PC-3 (cell line): ENCODE measurements at regions not wholly inside any gene's neighbourhood (a gene's known extent, or its start where the extent isn't known, plus 50 kb on each side); places are given as distances from the start of the nearest gene placed in this dataset.

ENCODE experiments used
- CTCF ChIP-seq: fragments of 300-600 bp; sonication (generic); conservative IDR thresholded peaks from 2 replicates; pipeline ENCODE4 v1.5.1; 2017; ENCODE audit warnings: antibody characterized with exemption, low read depth, mild to moderate bottlenecking, low read length
- EZH2 ChIP-seq: fragments of 300-600 bp; sonication (generic); IDR thresholded peaks from one replicate; pipeline ENCODE4 v1.6.1; 2017; ENCODE audit warnings: antibody characterized with exemption, mild to moderate bottlenecking, low read length; ENCODE audit not compliant: unreplicated experiment
- EZH2phosphoT487 ChIP-seq: fragments of 300-600 bp; sonication (generic); IDR thresholded peaks from 2 replicates; pipeline ENCODE4 v1.6.1; 2018; ENCODE audit warnings: mild to moderate bottlenecking, antibody characterized with exemption, low read length, borderline replicate concordance

GRCh38 chr15:97604677-97605076, 355.8 kb upstream of the ARRDC4 start:
- no peak for TF ChIP-seq CTCF
- no peak for TF ChIP-seq EZH2
- no peak for TF ChIP-seq EZH2phosphoT487
